HG03175 (cell line): ENCODE measurements at regions not wholly inside any gene's neighbourhood (a gene's known extent, or its start where the extent isn't known, plus 50 kb on each side); places are given as distances from the start of the nearest gene placed in this dataset.

Source experiments
- ATAC-seq: cut with Tn5 transposase; IDR thresholded peaks from one replicate; pipeline ENCODE4 v1.9.1; 2021; ENCODE audit warnings: mild to moderate bottlenecking, moderate library complexity; ENCODE audit not compliant: unreplicated experiment

- ATAC-seq = no peak
Measured at GRCh38 chr6:2505624-2506023, 245.1 kb downstream of the MYLK4 start.

GRCh38 chr6:2504495-2505064, 246.1 kb downstream of the MYLK4 start:
- ATAC-seq = no peak

DNA sequence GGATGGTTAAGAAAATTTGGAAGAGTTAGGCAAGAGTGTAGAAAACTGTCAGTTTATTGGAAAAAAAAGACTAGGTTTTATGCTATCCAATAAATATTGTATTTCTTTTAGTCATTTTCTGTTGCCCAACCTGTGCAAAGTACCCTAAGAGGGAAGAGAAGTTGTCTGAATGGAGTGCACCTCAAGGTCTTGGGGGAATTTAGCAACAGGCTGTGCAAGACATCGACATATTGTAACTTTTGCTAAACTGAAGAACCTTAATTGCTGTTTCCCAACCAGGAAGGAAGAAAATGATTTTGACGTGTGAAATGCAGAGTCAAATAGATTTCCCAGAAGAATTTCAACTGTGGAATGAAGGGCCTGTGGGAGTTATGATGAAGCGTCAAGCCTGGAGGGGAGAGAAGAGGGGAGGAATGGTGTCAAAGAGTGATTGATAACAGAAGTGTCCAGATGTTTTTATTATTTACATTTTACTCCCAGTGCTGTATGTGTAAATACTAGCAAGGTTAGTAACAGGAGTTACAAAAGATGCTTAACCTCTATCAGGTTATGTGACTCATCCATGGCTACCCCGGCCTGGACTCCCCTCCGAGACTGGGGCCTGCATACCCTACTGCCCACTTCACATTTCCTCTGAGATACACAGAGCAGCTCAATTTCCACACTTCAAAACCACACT, 246.8 kb downstream of the MYLK4 start:
- ATAC-seq = no peak

DNA sequence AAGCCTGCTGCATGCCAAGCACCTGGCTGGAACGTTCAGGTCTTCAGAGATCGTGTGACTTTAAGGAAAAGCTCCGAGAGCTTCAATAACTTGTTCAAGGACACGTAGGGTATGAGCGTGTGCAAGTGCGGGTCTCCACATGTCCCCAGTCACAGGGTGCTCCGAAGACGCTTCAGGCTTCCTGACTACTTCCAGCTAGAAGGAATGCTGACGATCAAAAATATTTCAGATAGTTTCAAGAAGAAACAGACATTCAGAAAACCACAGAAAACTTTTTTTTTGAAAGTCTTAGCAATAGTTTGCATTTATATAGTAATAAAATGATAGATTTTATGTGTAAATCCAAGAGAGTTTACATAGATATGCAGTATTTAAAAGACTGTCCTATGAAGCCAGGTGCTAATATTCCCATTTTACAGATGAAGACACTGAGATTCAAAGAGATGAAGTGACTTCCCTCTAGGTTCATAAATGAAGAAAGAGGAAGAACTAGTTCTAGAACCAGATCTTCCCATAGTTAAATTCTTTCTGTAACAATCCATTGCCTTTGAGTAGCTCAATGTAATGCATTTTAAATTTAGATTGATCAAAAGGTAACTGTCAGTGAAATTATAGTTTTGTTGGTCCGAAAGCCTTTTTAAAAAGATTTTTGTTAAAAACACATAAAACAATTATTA, 247.6 kb downstream of the MYLK4 start:
- ATAC-seq = no peak

DNA sequence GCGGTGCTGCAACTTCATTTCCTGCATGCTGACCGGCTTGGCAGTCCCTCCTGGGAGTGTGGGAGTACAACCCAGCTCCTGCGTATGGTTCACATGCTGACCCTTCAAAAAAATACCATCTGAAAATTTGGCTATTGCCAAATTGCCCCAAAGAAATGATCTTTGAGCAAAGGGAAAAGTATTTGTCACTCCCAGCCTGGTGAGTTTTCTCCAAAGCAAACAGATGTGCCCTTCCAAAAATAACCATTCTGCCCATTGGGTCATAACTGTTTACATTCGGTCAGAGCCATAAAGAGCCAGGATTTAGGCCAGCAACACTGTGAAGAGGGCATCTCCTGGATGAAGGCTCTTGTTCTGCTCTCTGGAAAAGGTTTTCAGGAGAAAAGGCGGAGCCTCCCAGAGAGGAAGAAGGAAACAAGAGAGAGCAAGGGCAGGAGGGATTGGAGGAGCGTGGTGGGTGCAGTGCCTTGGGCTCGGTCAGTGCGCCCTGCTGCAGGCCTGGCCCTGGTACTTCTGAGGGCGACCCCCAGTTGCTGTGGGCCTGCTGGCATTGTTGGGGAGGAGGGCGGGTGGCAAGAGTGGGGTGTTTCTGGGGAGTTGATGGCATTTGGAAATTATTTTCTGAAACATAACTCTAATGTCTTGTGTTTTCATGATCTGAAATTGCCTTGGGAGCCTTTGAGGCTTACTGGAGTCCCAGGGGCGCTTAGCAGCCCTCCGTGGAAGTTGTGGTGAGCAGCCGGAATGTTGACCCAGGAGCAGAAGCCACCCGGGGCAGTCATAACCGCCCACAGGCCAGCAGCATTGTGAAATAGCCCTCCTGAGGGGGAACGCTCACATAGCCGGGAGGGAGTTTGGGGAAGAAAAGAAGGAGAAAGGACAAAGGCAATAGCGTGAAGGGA, 248.4 kb downstream of the MYLK4 start:
- no peak for ATAC-seq

GRCh38 chr6:2497922-2498623, 252.6 kb downstream of the MYLK4 start:
- ATAC-seq = no peak

DNA sequence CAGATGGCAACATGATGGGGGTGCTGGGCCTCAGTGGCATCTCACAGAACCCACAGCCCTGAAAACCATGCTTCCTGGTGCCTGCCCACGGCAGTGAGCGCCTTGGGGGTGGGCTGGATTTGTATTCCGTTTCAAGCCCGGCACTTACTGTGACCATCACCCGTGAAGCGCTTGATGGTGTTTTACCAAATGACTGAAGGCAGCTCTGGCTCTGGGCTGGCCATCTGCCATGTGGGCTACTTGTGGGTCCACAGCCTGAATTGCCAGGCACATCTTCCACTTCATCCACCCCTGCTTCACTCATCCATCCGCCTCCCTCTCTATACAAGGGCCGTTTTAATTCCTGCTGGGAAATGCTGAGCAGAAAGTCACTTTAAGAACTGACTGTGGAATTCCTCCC, 250.9 kb upstream of the GMDS start:
- no peak for ATAC-seq

GRCh38 chr6:2492686-2493523, 247.5 kb upstream of the GMDS start:
- ATAC-seq = no peak

GRCh38 chr6:2491137-2491536, 245.7 kb upstream of the GMDS start:
- no peak for ATAC-seq

- no peak for ATAC-seq
Measured at GRCh38 chr6:2488578-2488977, 243.2 kb upstream of the GMDS start.

- ATAC-seq = no peak
Measured at GRCh38 chr6:2485116-2485515, 239.7 kb upstream of the GMDS start.

GRCh38 chr6:2482773-2483172, 237.4 kb upstream of the GMDS start:
- no peak for ATAC-seq

DNA sequence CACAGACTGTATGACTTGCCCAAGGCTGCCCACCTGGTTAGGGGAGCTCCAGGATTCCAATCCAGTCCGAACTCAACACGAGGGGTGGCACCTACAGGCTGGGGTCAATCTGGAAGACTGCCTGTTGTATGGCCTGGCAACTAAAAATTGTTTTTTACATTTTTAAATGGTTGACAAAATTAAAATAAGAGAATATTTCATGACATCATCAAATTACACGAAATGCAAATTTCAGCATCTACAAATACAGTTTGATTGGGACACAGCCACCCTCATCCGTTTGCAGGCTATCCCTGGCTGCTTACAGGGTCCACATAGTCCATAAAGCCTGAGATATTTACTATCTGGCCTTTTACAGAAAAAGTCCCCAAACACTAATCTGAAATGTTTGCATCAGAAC, 235.9 kb upstream of the GMDS start:
- ATAC-seq = no peak

GRCh38 chr6:2480267-2480966, 235.0 kb upstream of the GMDS start:
- no peak for ATAC-seq

GRCh38 chr6:2478200-2478599, 232.8 kb upstream of the GMDS start:
- no peak for ATAC-seq

- no peak for ATAC-seq
Measured at GRCh38 chr6:2477666-2478065, 232.3 kb upstream of the GMDS start.

DNA sequence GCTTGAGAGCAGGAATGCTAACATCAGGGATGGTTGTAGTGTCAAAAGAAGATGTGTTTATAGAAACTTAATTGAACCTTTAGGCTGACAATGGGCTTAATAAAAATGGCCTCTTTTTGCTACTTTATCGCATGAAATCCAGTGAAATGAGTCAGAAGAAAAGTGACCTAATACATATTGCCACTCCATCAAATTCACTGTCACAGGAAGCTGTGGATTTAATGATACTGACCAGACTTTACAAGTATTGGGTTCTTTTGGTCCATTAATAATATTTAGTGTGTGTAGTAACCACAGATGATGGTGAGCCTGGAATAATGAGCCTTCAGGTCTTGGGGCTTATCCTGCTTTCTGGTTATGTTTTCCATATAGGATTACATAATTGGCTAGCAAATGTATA, 231.8 kb upstream of the GMDS start:
- no peak for ATAC-seq

- no peak for ATAC-seq
Measured at GRCh38 chr6:2476376-2476775, 231.0 kb upstream of the GMDS start.

- no peak for ATAC-seq
Measured at GRCh38 chr6:2471472-2471871, 226.1 kb upstream of the GMDS start.
